A549 (cell line): ENCODE measurements at regions not wholly inside any gene's neighbourhood (a gene's known extent, or its start where the extent isn't known, plus 50 kb on each side); places are given as distances from the start of the nearest gene placed in this dataset.

Experiments used
- ATAC-seq, 2 experiments: fragments of 200-7000 bp in 1 of 2; fragments of >200 bp in 1 of 2; cut with Nextera tagmentation in 1 of 2; cut with Tn5 transposase in 1 of 2; 3 replicates each; pipeline versions ENCODE4 v1.8.0 to v1.9.1; 2018 to 2020; ENCODE audit warnings: mild to moderate bottlenecking in 1 of 2, moderate library complexity in 1 of 2
- CTCF ChIA-PET: fragments of 300-600 bp; sonication (Branson Sonifier 250); formaldehyde crosslinking; extraction: SDS; loops from one replicate; lab custom pipeline; 2021; ENCODE audit warnings: antibody characterized with exemption, inconsistent platforms; lab: Yijun Ruan, JAX
- POLR2A ChIA-PET: fragments of 350-600 bp; formaldehyde crosslinking; extraction: SDS; loops from one replicate; lab custom pipeline; 2021; ENCODE audit warnings: antibody characterized with exemption, inconsistent platforms; lab: Yijun Ruan, JAX
- DNase-seq, 2 experiments: peaks; one replicate each; pipeline versions ENCODE4 v3.0.0 to v3.0.0-alpha.2; 2011 to 2016; ENCODE audit warnings: low read depth in 1 of 2, low spot score in 1 of 2
- FAIRE-seq: peaks from 2 replicates; lab custom pipeline; 2011; peaks lifted over from hg19 to GRCh38; lab: Jason Lieb, UNC
- H3K27ac ChIP-seq, 2 experiments: fragments of >200 bp; sonication (Bioruptor Twin); formaldehyde crosslinking; 3 replicates each; pipeline ENCODE4 v1.5.1; 2016 to 2017
- H3K4me1 ChIP-seq: fragments of >200 bp; sonication (Bioruptor Twin); formaldehyde crosslinking; 3 replicates; pipeline ENCODE4 v1.6.1; 2016
- H3K4me2 ChIP-seq: fragments of >200 bp; sonication (Bioruptor Twin); formaldehyde crosslinking; 3 replicates; pipeline ENCODE4 v1.6.1; 2016
- H3K4me3 ChIP-seq: fragments of >200 bp; sonication (Bioruptor Twin); formaldehyde crosslinking; 3 replicates; pipeline ENCODE4 v1.5.1; 2016
- H3K9me3 ChIP-seq: fragments of >200 bp; sonication (Bioruptor Twin); formaldehyde crosslinking; 3 replicates; pipeline ENCODE4 v1.6.1; 2016
- BCL3 ChIP-seq: fragments of >200 bp; sonication (Bioruptor Twin); formaldehyde crosslinking; IDR thresholded peaks from 3 replicates; pipeline ENCODE4 v1.6.1; 2016
- CBX2 ChIP-seq: fragments of 200-600 bp; sonication (generic); IDR thresholded peaks from 2 replicates; pipeline ENCODE4 v1.6.1; 2016; ENCODE audit warnings: low read depth, mild to moderate bottlenecking, borderline replicate concordance
- CBX8 ChIP-seq: fragments of 200-600 bp; sonication (generic); IDR thresholded peaks from 2 replicates; pipeline ENCODE4 v1.6.1; 2016
- CHD2 ChIP-seq: fragments of 150-350 bp; IDR thresholded peaks from 2 replicates; pipeline ENCODE4 v1.6.1; 2014; ENCODE audit warnings: low read length; ENCODE audit not compliant: partially characterized antibody
- CHD4 ChIP-seq: fragments of 200-600 bp; sonication (generic); IDR thresholded peaks from 2 replicates; pipeline ENCODE4 v1.6.1; 2016; ENCODE audit warnings: antibody characterized with exemption, mild to moderate bottlenecking, borderline replicate concordance
- CTCF ChIP-seq: fragments of >200 bp; sonication (Bioruptor Twin); formaldehyde crosslinking; IDR thresholded peaks from 3 replicates; pipeline ENCODE4 v1.5.1; 2016
- EHF ChIP-seq: fragments of 250-450 bp; sonication (Bioruptor Pico); IDR thresholded peaks from 2 replicates; pipeline ENCODE4 v1.5.0; 2020; ENCODE audit warnings: mild to moderate bottlenecking
- EHMT2 ChIP-seq: fragments of 200-600 bp; sonication (generic); IDR thresholded peaks from 2 replicates; pipeline ENCODE4 v1.6.1; 2016; ENCODE audit warnings: antibody characterized with exemption, low read depth, mild to moderate bottlenecking, moderate library complexity
- ESRRA ChIP-seq: fragments of 150-350 bp; IDR thresholded peaks from 2 replicates; pipeline ENCODE4 v1.6.1; 2014; ENCODE audit warnings: mild to moderate bottlenecking, low read length, borderline replicate concordance
- FOXS1 ChIP-seq: fragments of 250-450 bp; sonication (Bioruptor Pico); IDR thresholded peaks from 2 replicates; pipeline ENCODE4 v1.5.0; 2020; ENCODE audit warnings: mild to moderate bottlenecking, moderate library complexity
- HDAC2 ChIP-seq: fragments of 200-600 bp; sonication (generic); IDR thresholded peaks from 2 replicates; pipeline ENCODE4 v1.6.1; 2016
- HES2 ChIP-seq: fragments of >200 bp; sonication (Bioruptor Twin); formaldehyde crosslinking; IDR thresholded peaks from 2 replicates; pipeline ENCODE4 v1.6.1; 2016
- HOXA7 ChIP-seq: fragments of 250-450 bp; sonication (Bioruptor Pico); IDR thresholded peaks from 2 replicates; pipeline ENCODE4 v1.5.0; 2020; ENCODE audit warnings: mild to moderate bottlenecking, moderate library complexity
- HOXB5 ChIP-seq: fragments of 250-450 bp; sonication (Bioruptor Pico); IDR thresholded peaks from 2 replicates; pipeline ENCODE4 v1.5.0; 2020; ENCODE audit warnings: mild to moderate bottlenecking, moderate library complexity
- JUN ChIP-seq, 2 experiments: fragments of >200 bp; sonication (Bioruptor Twin); formaldehyde crosslinking; IDR thresholded peaks; 2 replicates in 1 of 2; 3 replicates in 1 of 2; pipeline ENCODE4 v1.6.1; 2016 to 2017
- KDM1A ChIP-seq: fragments of 200-600 bp; sonication (generic); IDR thresholded peaks from 2 replicates; pipeline ENCODE4 v1.6.1; 2016; ENCODE audit warnings: low read depth, mild to moderate bottlenecking
- MAFK ChIP-seq: fragments of 450-650 bp; IDR thresholded peaks from 2 replicates; pipeline ENCODE4 v1.6.1; 2014; ENCODE audit not compliant: partially characterized antibody
- MAZ ChIP-seq: fragments of 150-350 bp; IDR thresholded peaks from 2 replicates; pipeline ENCODE4 v1.6.1; 2014; ENCODE audit warnings: antibody characterized with exemption, low read depth, low read length, borderline replicate concordance
- NR3C1 ChIP-seq: fragments of >200 bp; sonication (Bioruptor Twin); formaldehyde crosslinking; IDR thresholded peaks from 3 replicates; pipeline ENCODE4 v1.6.1; 2017
- POLR2A ChIP-seq: IDR thresholded peaks from 2 replicates; pipeline ENCODE4 v1.6.1; 2012; ENCODE audit warnings: mild to moderate bottlenecking, low read length
- POLR2AphosphoS2 ChIP-seq: conservative IDR thresholded peaks from 2 replicates; pipeline ENCODE4 v1.6.1; 2012; ENCODE audit warnings: low read length, improper control_type of control experiment, inconsistent platforms
- RARB ChIP-seq: fragments of 250-450 bp; sonication (Bioruptor Pico); IDR thresholded peaks from 2 replicates; pipeline ENCODE4 v1.8.0; 2021; ENCODE audit warnings: mild to moderate bottlenecking, moderate library complexity
- SREBF2 ChIP-seq: fragments of 450-650 bp; IDR thresholded peaks from 2 replicates; pipeline ENCODE4 v1.6.1; 2014; ENCODE audit warnings: mild to moderate bottlenecking, moderate library complexity
- USF2 ChIP-seq: fragments of 450-650 bp; IDR thresholded peaks from 2 replicates; pipeline ENCODE4 v1.6.1; 2014; ENCODE audit warnings: antibody characterized with exemption
- WGBS: methylation state at CpG from one replicate; pipeline ENCODE4 v1.1.6; 2017; ENCODE audit errors: missing lambda C conversion rate; 5-methylcytosine and 5-hydroxymethylcytosine counted together
- TF ChIP-seq, protein P1 (sequence below): IDR thresholded peaks from 2 replicates; pipeline ENCODE4 v1.6.1; 2012; ENCODE audit warnings: low read depth, borderline replicate concordance
- TF ChIP-seq, protein P2 (sequence below): fragments of 250-450 bp; sonication (Bioruptor Pico); IDR thresholded peaks from 2 replicates; pipeline ENCODE4 v1.5.0; 2021; ENCODE audit warnings: mild to moderate bottlenecking, moderate library complexity, borderline replicate concordance

DNA sequence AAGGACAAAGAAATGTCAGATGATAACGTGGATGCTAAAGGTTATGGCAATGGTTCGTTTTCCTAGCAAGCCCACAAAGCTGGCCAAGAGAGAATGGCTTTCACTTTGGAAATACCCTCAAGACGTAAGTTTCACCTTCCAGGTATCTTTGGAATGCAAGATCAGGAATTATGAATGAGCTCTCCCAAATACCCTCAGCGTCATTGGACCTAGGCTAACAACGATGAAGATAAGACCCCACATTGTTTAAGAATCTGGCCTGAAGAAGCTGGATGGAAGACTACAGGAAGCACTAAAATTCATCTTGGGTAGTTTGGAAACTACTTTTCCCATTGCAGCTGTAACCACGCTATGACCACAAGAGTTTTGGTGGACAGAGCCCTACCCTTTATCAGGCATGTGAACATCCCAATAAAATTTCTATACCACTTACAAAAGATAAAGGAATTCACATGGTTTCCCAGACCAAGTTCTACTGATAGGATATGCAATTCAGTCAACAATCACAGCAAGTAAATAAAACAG is 111.9 kb downstream of the KDR start:
- WGBS: 13% methylated on average over 6 of the region's 6 CpGs
- POLR2A ChIA-PET: no interaction called here
- FAIRE-seq: no peak
- CTCF ChIA-PET: no interaction called here
- no peaks in the 10 kb centered on the region for H3K4me1 ChIP-seq
- no peak overlapping the region for H3K27ac ChIP-seq
- DNase-seq: no peak
- H3K4me2 ChIP-seq: no peak overlapping the region
- no peak for ATAC-seq
- H3K9me3 ChIP-seq: no peaks in the 10 kb centered on the region
- H3K4me3 ChIP-seq: no peak overlapping the region
- TF ChIP-seq ESRRA (no peak), JUN (IDR thresholded peaks at IDR 0.05) (no peak), FOXS1 (CRISPR knock-in tag) (no peak), CTCF (no peak), MAZ (no peak), CBX8 (no peak), SREBF2 (no peak), CHD4 (no peak), KDM1A (no peak), HES2 (no peak), USF2 (no peak), CBX2 (no peak), NR3C1 (no peak), EHF (CRISPR knock-in tag) (no peak), HOXA7 (CRISPR knock-in tag) (no peak), BCL3 (no peak)
- TF ChIP-seq, protein P1, sequence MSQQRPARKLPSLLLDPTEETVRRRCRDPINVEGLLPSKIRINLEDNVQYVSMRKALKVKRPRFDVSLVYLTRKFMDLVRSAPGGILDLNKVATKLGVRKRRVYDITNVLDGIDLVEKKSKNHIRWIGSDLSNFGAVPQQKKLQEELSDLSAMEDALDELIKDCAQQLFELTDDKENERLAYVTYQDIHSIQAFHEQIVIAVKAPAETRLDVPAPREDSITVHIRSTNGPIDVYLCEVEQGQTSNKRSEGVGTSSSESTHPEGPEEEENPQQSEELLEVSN: no peak
- TF ChIP-seq, protein P2, sequence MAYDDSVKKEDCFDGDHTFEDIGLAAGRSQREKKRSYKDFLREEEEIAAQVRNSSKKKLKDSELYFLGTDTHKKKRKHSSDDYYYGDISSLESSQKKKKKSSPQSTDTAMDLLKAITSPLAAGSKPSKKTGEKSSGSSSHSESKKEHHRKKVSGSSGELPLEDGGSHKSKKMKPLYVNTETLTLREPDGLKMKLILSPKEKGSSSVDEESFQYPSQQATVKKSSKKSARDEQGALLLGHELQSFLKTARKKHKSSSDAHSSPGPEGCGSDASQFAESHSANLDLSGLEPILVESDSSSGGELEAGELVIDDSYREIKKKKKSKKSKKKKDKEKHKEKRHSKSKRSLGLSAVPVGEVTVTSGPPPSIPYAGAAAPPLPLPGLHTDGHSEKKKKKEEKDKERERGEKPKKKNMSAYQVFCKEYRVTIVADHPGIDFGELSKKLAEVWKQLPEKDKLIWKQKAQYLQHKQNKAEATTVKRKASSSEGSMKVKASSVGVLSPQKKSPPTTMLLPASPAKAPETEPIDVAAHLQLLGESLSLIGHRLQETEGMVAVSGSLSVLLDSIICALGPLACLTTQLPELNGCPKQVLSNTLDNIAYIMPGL: no peak

DNA sequence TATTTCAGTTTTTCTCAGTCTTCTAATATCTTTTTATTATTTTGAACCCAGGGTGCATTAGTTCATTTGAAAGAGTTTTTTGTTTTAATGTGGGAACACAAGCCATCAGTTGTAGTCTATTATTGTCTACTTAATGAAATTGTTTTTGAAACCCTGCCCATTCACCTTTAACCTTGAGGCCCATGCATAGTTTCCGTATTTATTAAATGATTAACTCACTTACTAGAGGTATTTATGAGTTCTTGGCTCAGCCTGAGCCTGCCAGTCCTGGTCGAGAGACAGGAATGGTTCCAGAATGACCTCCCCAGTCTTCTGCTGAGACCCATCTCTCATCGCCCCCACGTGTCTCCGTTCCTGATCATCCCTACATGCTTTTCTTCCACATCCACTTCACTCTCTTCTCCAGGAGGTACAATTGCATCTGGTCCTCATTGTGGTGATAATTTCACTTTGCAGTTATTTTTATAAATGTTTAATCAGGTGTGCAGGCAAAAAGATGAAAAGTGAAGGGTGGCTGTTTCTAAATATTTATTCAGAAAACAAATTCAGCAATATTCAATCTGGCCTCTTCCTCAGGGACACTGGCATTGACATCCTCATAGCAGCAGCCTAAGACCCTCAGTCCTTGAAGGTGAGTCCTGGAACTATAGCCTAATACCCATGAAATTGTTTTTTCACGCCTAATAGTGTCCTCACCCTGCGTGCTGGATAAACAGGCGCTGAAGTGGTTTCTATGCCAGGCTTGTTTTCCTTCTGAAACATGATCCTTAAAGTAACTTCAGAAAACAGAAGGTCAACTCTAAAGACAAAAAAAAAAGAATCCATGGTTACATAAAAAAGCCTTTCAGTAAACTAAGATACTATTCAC is 112.8 kb downstream of the KDR start:
- TF ChIP-seq EHMT2 (no peak), HDAC2 (no peak), RARB (no peak), CBX8 (no peak), CHD4 (no peak), BCL3 (no peak), HOXB5 (CRISPR knock-in tag) (no peak), FOXS1 (CRISPR knock-in tag) (no peak), POLR2A (no peak), POLR2AphosphoS2 (no peak), MAFK (no peak), CHD2 (no peak)
- TF ChIP-seq, protein P2: no peak
- TF ChIP-seq, all 56 proteins: peak for 0
- Histone ChIP-seq H3K4me3 (no peak overlapping the region), H3K9me3 (no peaks in the 10 kb centered on the region), H3K4me1 (no peaks in the 10 kb centered on the region), H3K4me2 (no peak overlapping the region), H3K27ac (no peak overlapping the region)
- 25% methylated on average over 8 of the region's 8 CpGs for WGBS
- ChIA-PET POLR2A (no interaction called here), CTCF (no interaction called here)
- FAIRE-seq (no peak), ATAC-seq (no peak), DNase-seq (no peak)
